GM10266 (cell line): ENCODE measurements at regions not wholly inside any gene's neighbourhood (a gene's known extent, or its start where the extent isn't known, plus 50 kb on each side); places are given as distances from the start of the nearest gene placed in this dataset.
"Not testable (repeated sequence)": the region's sequence is repeated elsewhere in the genome, so short reads cannot be mapped to it uniquely, and the experiment has no call there.

Experiments used
- DNase-seq: peaks from one replicate; pipeline ENCODE4 v3.0.0; 2012; ENCODE audit errors: extremely low spot score
- CTCF ChIP-seq: IDR thresholded peaks from 2 replicates; pipeline ENCODE4 v1.5.1; 2012; ENCODE audit warnings: mild to moderate bottlenecking, low read depth; ENCODE audit not compliant: control insufficient read depth, insufficient read depth; ENCODE audit errors: missing control alignments

- DNase-seq, result no peak
- no peak for TF ChIP-seq CTCF
Measured at GRCh38 chr15:45867281-45867680, 232.5 kb downstream of the SQOR start.

- TF ChIP-seq CTCF, result no peak
- no peak for DNase-seq
Measured at GRCh38 chr15:45868109-45868691, 233.4 kb downstream of the SQOR start.

GRCh38 chr15:45869034-45869668 is 234.3 kb downstream of the SQOR start:
- no peak for TF ChIP-seq CTCF
- DNase-seq, result no peak

- TF ChIP-seq CTCF, result no peak
- no peak for DNase-seq
Measured at GRCh38 chr15:45871121-45871855, 236.5 kb downstream of the SQOR start.

GRCh38 chr15:45873781-45874180 is 239.0 kb downstream of the SQOR start:
- TF ChIP-seq CTCF, result no peak
- DNase-seq, result no peak

- DNase-seq, result not testable (repeated sequence)
Measured at GRCh38 chr15:45874566-45874965, 239.7 kb downstream of the SQOR start.

- no peak for DNase-seq
- TF ChIP-seq CTCF, result no peak
Measured at GRCh38 chr15:45884289-45884688, 249.5 kb downstream of the SQOR start.
